GM18867 (cell line): ENCODE measurements at regions not wholly inside any gene's neighbourhood (a gene's known extent, or its start where the extent isn't known, plus 50 kb on each side); places are given as distances from the start of the nearest gene placed in this dataset.

Experiments
- ATAC-seq: cut with Tn5 transposase; IDR thresholded peaks from one replicate; pipeline ENCODE4 v1.9.1; 2021; ENCODE audit warnings: mild to moderate bottlenecking, moderate library complexity; ENCODE audit not compliant: unreplicated experiment

GRCh38 chr7:35355199-35355598 is 101.3 kb upstream of the TBX20 start:
- no peak for ATAC-seq

- no peak for ATAC-seq
These were observed 99.6 kb upstream of the TBX20 start for GRCh38 chr7:35353481-35353880.

- ATAC-seq: no peak
These were observed 97.6 kb upstream of the TBX20 start for GRCh38 chr7:35351466-35351865.

- no peak for ATAC-seq
These were observed 94.9 kb upstream of the TBX20 start for GRCh38 chr7:35348611-35349400.

- ATAC-seq: no peak
These were observed 88.9 kb upstream of the TBX20 start for GRCh38 chr7:35342786-35343185.

- no peak for ATAC-seq
These were observed 85.9 kb upstream of the TBX20 start for GRCh38 chr7:35339811-35340210.

GRCh38 chr7:35336444-35336843 is 82.5 kb upstream of the TBX20 start:
- ATAC-seq: no peak

GRCh38 chr7:35334506-35334905 is 80.6 kb upstream of the TBX20 start:
- ATAC-seq: no peak

GRCh38 chr7:35333265-35333664 is 79.4 kb upstream of the TBX20 start:
- no peak for ATAC-seq

GRCh38 chr7:35331730-35332678 is 78.1 kb upstream of the TBX20 start:
- no peak for ATAC-seq

- ATAC-seq: no peak
These were observed 75.1 kb upstream of the TBX20 start for GRCh38 chr7:35329026-35329425.

- ATAC-seq: no peak
These were observed 65.7 kb upstream of the TBX20 start for GRCh38 chr7:35319606-35320005.

- no peak for ATAC-seq
These were observed 62.6 kb upstream of the TBX20 start for GRCh38 chr7:35316549-35316948.

- ATAC-seq: no peak
These were observed 61.6 kb upstream of the TBX20 start for GRCh38 chr7:35315517-35315916.

GRCh38 chr7:35314354-35314753 is 60.5 kb upstream of the TBX20 start:
- ATAC-seq: no peak

- ATAC-seq: no peak
These were observed 59.7 kb upstream of the TBX20 start for GRCh38 chr7:35313575-35313974.
